ENCODE measurements at regions not wholly inside any gene's neighbourhood (a gene's known extent, or its start where the extent isn't known, plus 50 kb on each side); places are given as distances from the start of the nearest gene placed in this dataset.

DNA sequence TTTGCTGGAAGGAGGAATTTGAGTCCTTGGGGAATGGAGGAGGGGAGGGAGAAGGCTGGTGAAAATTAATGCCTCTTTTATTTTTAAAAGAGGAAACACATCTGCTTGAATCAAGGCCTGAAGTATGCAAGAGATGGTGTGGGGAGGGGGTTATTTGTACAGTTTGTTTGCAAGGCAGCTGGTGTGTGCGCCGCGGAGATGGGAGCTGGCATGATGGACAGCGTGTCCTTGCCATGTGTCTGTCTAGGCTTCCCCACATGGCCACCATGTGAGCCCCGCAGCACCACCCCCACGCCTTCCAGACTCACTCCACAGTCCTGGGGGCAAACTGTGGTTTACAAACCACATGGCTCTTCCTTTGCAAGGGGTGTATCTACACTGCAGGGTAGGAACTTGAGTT, 154.8 kb upstream of the APCDD1 start:
- H3K4me3 ChIP-seq (ENCODE audit: low read depth, low read length), result no peak overlapping the region

DNA sequence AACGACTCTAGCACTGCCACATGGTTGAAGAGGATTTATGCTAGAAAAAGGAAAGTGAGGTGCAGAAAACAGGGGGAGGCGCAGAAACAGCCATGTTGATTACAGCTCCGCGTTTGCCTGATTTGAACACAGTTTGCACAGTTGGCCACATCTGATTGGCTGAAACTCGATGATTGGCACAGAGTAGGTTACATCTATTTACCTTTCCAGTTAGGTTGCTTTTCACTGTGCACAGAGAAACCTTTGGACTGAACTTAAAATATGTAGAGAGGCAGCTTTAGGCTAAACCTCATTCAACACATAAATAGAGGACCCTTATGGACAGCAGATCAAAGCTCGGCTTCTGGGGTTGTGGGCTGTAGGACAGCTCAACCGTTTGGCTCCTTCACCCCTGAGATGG, 153.7 kb upstream of the APCDD1 start:
- no peak overlapping the region for H3K4me3 ChIP-seq (ENCODE audit: low read depth, low read length)

DNA sequence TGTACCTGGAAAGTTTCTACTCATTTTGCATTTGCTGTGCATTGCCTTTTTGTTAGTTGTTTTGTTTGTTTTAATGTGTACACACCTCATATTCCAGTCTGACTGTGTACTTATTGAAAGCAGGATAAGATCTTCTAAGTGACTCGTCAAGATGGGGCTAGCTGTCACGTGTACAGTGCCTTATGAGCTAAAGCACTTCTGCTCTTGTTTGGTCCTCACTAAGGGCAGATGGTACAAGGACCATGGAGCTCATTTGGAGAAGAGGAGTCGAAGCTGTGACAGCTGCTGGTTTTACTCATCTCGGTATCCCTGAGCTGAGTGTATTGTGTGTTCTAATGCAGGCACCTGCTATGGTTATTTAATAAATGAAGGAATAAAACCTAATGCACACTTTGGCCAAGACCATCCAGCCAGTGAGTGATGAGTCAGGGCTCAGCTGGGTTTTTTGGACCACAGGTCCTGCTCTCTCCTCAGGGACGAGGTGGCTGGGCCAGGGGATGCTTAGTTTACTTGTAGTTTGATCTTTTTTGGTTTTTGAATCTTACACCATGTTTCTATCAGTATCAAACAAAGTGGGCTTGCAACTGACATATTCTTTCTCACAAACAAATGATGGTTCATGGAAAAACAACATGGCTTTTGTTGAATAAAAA, 152.5 kb upstream of the APCDD1 start:
- H3K4me3 ChIP-seq (ENCODE audit: low read depth, low read length), result no peak overlapping the region

DNA sequence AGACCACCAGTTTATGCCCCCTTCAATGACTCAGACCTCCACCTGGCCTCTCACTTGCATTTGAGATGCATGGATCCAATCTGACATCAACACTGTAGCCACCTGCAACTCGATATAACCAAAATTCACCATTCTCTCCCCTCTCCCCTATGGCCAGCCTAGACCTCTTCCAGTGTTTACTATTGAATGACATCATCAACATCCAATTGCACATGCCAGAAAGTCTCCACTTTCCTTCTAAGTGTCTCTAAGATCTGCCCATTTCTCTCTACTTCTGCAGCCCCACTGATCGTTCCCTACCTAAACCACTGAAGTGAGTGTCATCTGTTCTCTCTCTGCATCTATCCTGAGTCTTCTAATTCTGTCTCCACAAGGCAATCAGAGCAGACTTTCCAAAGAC, 151.3 kb upstream of the APCDD1 start:
- no peak overlapping the region for H3K4me3 ChIP-seq (ENCODE audit: low read depth, low read length)

DNA sequence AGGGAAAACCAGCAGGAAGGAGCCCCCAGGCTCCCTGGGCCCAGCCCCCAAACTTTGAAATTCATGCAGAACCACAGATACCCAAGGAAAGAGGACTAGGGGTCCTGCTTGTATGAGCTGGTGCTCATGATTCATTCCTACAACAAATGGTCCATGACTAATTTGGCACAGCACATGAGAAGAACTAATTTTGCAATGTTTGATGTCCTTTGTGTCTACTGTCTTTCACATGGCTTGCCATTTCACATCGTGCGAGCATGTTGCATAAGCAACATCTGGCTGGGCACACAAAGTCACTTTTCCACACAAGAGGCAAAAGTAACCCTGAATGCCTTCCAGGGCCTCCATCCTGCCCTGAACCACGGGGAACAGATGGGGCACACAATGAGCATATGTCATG, 149.6 kb upstream of the APCDD1 start:
- no peak overlapping the region for H3K4me3 ChIP-seq (ENCODE audit: low read depth, low read length)

DNA sequence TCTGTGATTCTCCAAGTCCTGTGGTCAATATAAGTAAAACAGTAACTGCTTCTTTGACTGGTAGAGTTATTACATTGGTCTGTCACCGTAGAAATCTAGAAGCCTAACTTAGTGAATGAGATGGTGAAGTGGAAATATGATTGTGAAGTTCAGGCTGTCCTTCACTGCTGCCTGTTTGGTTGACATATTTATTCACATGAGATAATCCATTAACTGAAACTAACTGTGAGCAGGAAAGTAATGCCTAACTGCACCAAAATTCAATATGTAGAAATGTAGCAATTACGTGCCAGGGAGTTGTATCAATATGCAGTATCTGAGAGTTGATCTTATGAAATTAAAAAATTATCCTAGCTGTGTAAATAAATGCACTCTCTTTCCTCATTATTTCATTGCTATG, 147.7 kb upstream of the APCDD1 start:
- H3K4me3 ChIP-seq (ENCODE audit: low read depth, low read length), result no peak overlapping the region

DNA sequence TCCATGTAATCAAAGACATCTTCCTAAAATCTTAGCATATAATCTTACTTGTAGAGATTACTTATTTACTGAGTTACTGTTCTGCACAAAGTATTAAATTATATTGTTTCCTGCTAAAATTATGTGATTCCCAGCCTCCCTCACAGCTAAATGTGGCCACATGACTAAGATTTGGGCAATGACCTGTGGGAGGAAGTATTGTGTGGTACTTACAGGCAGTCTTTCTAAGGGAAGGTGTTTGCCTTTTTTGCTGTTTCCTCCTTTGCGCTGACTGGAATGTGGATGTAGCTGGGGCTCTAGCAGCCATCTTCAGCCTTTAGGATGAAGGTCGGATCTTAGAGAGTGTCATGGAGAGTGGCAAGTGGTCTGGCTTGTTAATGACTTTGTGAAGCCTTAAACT, 146.3 kb upstream of the APCDD1 start:
- H3K4me3 ChIP-seq (ENCODE audit: low read depth, low read length), result no peak overlapping the region

DNA sequence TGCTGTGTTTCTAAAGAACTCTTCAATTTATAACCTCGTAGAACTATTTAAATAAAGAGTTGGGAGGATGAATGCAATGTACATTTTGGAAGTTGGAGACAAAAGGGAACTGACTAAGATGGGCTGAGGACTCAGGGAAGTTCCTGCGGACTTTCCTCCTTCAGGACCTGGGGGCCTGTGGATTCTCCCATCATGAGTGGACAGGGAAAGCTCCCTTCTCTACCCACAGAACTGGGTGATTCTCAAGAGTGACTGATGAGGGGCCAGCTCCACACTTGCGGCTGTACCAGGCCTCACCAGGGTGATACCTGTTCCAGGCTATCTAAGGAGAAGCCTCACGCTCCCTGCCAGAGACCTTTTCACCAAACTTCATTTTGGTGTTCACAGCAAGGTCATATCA, 143.8 kb upstream of the APCDD1 start:
- no peak overlapping the region for H3K4me3 ChIP-seq (ENCODE audit: low read depth, low read length)

DNA sequence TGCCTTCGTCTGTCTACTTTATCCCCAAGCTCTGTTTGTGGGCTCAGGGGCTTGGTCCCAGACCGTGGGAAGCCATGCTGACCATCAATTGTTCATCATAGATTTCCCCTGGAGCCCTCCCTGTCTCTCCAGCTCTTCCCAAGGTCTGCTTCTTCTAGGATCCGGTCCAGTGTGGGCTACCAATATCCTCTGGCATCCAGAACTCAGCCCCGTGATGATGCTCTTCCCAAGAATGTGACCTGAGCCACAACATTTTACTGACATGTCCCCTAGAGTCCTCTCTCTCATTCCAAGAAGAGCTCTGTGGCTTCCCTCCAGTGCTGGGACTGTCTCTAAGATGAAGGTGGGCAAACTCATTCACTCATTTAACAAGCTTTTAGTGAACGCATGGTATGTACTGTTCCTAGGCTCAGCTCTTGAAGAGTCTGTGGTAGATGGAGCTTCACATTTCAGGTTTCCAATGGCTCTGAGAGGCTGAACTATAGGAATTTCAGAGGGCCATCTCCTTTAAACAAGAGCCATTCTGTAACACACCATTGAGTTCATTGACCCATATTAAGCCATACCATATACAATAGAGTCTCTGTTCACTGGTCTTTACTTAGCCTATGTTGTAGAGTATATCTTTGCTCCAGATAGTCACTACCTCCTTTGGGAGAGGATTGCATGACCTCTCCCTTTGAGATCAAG, 142.0 kb upstream of the APCDD1 start:
- no peak overlapping the region for H3K4me3 ChIP-seq (ENCODE audit: low read depth, low read length)

DNA sequence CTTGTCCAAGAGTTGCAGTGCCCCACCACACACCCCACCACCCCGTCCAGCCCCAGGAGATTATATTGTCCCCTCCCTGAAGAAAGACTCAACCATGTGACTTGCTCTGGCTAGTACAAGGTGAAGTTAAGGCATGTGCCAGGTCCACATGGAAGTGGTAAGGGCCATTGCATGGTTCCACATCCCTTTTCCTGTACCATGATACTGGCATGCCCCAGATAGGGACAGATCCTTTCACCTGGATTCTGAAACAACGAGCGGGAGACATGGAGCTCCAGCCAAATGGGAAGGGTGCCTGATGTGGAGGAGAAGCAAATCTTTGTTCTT, 141.5 kb upstream of the APCDD1 start:
- H3K4me3 ChIP-seq (ENCODE audit: low read depth, low read length), result no peak overlapping the region

DNA sequence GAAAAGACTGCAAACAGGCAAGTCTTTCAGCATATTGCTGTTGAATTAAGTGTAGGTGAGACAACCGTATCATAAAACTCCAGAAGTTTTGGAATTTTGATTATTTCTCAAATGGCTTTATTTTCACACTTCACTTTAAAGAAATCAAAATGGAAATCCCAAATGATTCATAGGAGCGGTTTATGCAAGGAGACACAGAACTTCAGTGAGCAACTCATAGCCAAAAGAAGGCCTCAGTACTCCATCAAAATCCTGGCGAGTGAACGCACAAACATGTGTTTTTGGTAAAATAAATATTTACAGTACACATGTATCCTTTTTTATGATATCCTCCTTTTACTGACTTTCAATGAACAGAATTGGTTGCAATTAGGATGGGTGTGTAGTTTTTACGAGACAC, 140.4 kb upstream of the APCDD1 start:
- H3K4me3 ChIP-seq (ENCODE audit: low read depth, low read length), result no peak overlapping the region

DNA sequence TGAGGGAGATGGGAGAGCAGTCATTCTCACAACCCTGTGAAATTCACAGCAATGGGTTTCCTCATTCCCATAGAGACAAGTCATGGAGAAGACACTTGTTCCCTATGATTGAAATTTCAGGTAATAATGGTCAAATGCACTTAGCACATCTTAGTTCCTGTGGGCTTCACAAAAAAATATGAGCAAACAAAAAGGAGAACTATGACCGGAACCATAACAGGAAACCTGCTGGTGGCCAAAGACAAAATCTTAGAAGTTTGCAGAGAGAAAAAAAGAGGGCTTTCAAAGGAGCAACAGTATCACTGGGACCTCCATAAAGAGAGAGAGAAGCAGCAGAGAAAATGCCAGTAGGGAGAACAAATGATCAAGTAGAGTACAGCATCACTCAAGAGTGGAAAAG, 138.9 kb upstream of the APCDD1 start:
- no peak overlapping the region for H3K4me3 ChIP-seq (ENCODE audit: low read depth, low read length)

DNA sequence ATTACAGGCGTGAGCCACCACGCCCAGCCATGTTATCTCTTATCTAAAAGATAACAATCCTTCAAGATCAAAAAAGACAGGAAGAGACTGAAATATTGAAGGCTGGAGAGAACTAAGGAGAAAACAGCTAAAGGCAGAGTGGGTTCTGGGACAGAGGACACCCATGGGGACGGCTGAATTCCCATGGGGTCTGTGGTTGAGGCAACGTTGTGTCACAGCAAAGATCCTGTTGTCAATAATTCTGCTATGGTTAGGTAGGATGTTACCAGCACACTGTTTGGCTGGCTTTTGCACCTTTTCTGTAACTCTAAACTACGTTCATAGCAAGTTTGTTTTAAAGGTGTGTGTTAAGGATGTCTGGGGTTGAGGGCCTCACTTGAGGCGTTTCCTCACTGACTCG, 137.7 kb upstream of the APCDD1 start:
- no peak overlapping the region for H3K4me3 ChIP-seq (ENCODE audit: low read depth, low read length)

DNA sequence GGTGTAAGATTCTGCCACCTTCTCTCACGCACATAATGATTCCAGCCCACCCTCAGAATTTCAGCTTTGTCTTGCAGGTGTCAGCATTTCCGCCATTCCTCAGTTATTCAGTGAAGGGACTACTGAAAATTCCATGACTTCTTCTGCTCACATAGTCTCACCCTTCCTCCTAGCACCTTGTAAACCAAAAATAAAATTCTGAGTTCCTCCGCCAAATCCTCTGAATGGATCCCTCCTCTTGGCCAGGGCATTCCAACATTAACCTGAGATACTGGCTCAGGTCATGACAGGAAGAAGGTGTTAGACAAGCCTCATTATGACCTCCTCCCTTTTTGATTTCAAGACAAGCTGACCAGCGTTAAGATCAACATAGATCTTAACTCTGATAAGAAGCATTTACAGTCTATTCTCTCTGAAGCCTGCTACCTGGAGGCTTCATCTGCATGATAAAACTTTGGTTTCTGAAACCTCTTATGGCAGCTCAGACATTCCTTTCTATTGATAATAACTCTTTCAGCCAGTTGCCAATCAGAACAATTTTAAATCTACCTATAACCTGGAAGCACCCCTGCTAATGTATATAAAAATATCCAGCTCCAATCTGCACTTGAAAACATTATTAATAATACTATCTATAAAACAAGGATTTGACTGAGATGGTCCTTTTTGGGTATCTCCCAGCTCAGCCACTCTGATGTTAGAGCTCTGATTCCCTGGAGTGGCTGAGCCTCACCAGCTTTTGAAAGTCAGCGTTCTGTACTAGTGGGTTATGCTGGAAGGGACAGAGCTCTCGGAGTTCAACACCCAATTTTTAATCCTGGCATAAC, 136.4 kb upstream of the APCDD1 start:
- H3K4me3 ChIP-seq (ENCODE audit: low read depth, low read length), result no peak overlapping the region

DNA sequence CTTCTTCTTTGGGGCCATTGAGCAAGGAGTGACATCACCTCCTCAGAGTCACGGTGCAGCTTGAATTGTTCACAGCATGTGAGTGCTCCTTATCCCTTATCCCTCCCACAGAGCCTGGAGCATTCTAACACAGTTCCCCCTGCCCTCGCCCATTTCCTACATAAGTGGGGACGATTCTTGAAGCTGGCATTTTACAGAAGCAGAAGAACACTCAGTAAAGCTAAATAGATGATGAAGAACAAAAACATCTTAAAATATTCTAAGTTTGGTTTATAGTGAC, 135.8 kb upstream of the APCDD1 start:
- H3K4me3 ChIP-seq (ENCODE audit: low read depth, low read length), result no peak overlapping the region

DNA sequence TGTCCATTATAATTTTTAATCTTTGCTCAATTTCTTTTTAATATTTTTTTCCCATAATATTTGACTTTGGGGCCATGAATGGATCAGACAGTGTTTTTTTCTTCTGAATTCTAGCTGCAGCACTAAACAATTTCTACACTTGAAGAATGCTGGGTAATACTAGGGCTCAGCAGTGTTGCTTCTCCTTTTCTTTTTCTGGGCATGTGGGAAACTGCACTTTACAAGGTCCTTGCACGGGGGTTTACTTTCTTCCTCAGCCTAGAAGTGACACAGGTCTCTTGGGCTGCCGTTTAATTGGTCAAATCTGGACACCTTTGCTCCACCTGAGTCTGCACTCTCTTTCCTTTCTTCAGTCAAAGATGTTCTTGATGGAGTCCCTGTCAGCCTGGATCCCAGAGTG, 135.4 kb upstream of the APCDD1 start:
- no peak overlapping the region for H3K4me3 ChIP-seq (ENCODE audit: low read depth, low read length)

DNA sequence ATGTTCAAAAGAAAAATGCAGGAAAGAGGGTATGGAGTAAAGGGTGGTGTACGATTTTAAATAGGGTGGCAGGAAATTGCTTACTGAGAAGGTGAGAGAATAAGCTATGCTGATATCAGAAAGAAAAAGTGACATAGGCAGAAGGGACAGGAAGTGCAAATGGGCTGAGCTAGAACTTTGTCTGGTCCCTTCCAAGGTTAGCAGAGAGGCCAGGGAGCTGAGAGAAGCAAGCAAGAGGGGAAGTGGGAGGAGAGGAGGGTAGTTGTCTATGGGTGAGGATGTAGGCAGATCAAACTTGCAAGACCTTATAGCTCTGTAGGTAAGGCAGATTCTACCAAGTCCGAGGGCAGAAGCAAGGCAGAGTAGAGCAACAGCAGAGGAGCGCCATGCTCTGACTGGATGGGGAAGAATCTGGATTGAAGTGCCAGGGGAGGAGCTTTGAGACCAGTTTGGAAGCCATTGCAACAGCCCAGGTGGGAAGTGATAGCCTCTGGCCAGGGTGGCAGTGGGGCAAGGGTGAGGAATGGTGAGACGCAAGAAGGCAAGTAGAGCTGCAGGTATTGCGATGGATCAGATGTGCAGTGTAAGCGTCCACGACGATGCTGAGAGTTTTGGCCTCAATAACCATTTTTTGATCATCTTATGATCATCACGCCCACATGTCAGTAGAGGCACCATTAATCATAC, 134.4 kb upstream of the APCDD1 start:
- no peak overlapping the region for H3K4me3 ChIP-seq (ENCODE audit: low read depth, low read length)

DNA sequence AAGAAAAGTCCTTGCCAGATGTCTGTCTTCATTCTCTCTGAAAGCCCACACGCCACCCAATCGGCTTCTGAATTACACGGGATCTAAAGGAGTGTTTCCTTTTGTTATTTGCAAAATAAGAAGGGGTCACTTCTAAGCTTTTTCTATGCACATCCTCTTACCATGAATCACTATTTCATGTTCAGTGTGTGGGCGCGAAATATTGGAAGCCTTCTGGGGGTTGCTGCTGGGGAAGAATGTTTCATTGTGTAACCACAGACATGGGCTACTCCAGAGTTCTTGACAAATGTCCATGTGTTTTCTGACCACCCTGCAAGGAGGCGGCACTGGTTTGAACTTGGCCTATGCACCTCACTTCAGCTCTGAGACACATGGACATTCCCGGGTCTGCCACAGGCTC, 133.6 kb upstream of the APCDD1 start:
- no peak overlapping the region for H3K4me3 ChIP-seq (ENCODE audit: low read depth, low read length)

DNA sequence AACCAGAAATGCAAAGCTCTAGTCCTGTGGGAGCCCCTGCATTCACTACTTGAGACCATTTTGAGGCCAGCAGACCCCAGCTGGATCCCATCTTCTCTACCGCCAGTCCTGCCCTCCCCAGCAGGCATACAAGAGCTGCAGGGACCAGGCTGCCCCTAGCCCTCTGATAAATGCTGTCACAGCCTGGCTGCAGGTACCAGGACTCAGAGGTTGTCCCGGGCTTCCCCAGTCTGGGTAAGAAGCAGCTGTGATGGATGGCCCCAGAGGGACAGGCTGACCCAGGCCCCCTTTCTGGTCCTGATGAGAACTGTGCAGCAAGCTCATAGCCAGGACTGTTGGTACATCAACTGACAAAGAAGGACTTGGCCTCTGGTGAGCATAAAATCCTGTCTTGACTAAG, 132.9 kb upstream of the APCDD1 start:
- no peak overlapping the region for H3K4me3 ChIP-seq (ENCODE audit: low read depth, low read length)

DNA sequence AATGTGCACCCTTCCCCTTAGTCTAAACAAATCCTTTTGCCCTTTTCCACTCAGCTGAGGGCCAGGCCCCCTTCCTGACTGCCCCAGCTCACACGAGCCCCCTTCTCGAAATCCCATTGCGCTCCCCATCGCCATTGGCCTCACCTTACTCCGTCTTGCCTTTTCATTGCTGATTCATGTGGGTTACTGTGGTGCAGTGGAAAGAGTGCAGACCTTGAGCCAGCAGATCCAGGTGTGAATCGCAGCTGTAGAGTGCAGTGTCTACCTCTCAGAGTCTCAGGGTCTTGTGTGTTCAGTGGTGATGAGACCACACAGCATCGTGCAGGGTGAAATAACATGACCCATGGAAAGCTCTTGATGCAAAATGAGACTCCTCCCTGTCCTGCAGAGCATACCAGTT, 132.4 kb upstream of the APCDD1 start:
- H3K4me3 ChIP-seq (ENCODE audit: low read depth, low read length), result no peak overlapping the region

DNA sequence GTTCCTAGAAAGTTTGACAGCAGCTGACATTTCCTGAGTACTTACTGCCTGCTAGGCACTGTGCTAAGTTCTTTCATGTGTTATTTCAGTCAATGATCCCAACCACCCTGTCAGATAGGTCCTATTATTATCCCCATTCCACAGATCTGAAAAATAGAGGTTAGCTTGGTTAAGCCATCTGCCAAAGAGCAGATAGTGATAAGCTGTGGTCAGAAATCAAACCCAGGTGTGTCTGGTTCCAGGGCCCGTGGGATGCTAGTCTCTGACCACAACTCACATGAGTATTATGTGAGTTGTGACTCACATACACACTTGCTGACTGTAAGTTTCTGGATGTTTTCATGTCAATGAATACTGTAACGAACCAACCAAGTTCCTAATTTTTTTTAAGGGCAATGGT, 132.0 kb upstream of the APCDD1 start:
- H3K4me3 ChIP-seq (ENCODE audit: low read depth, low read length), result no peak overlapping the region

DNA sequence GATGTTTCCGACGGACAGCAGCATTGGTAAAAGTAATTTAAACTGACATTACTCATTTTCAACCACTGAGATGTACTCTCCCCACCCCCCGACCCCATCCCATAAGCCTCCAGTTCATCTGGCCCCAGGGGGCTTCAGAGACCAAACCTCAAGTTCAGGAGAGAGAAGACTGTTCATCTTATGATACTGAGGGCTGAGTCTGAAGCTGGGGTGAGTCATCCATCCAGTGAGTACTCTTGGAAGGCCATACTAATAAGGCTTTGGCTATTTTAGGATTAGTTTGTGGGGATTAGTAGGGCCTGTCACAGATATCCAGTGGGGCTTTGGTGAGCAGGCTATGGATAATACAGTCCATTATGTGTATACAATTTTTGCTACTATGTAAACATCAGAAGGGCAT, 125.3 kb upstream of the APCDD1 start:
- no peak overlapping the region for H3K4me3 ChIP-seq (ENCODE audit: low read depth, low read length)

All from iPS-11a (cell line).